Transverse colon (tissue), 4 donors: ENCODE measurements at regions not wholly inside any gene's neighbourhood (a gene's known extent, or its start where the extent isn't known, plus 50 kb on each side); places are given as distances from the start of the nearest gene placed in this dataset.

Source experiments
- DNase-seq: peaks from one replicate; pipeline ENCODE4 v3.0.0-alpha.2; 2019
- H3K27ac ChIP-seq, 4 donors: fragments of 200-600 bp; sonication (generic); 2 replicates each; pipeline ENCODE4 v1.5.1; 2016 to 2018; ENCODE audit warnings: inconsistent platforms in 4 of 4
- H3K27me3 ChIP-seq: fragments of 200-600 bp; sonication (generic); 2 replicates; pipeline ENCODE4 v1.5.1; 2017; ENCODE audit warnings: inconsistent platforms
- H3K36me3 ChIP-seq, 4 donors: fragments of 200-600 bp; sonication (generic); 2 replicates each; pipeline ENCODE4 v1.5.1; 2017 to 2019; ENCODE audit warnings: inconsistent platforms in 4 of 4
- H3K4me1 ChIP-seq, 4 donors: fragments of 200-600 bp; sonication (generic); 2 replicates each; pipeline ENCODE4 v1.5.1; 2017 to 2020; ENCODE audit warnings: inconsistent platforms in 4 of 4
- H3K4me3 ChIP-seq, 4 donors: fragments of 200-600 bp; sonication (generic); 1 replicate in 1 of 4; 2 replicates in 3 of 4; pipeline versions ENCODE4 v1.5.1 to v1.6.1; 2017 to 2019; ENCODE audit warnings: inconsistent platforms in 4 of 4
- H3K9me3 ChIP-seq, 2 donors: fragments of 200-600 bp; sonication (generic); 2 replicates each; pipeline ENCODE4 v1.5.1; 2017 to 2019; ENCODE audit warnings: inconsistent platforms in 2 of 2
- CTCF ChIP-seq, 5 experiments: fragments of 200-600 bp in 3 of 5; fragments of 450-650 bp in 2 of 5; sonication (generic) in 3 of 5; IDR thresholded peaks; 1 replicate in 2 of 5; 2 replicates in 3 of 5; pipeline ENCODE4 v1.5.1; 2016 to 2017; ENCODE audit warnings: antibody characterized with exemption in 5 of 5, inconsistent platforms in 3 of 5, mild to moderate bottlenecking in 2 of 5, moderate library complexity in 1 of 5
- EP300 ChIP-seq: sonication (generic); formaldehyde crosslinking; IDR thresholded peaks from one replicate; pipeline ENCODE4 v1.6.1; 2017; ENCODE audit warnings: antibody characterized with exemption, low read depth
- POLR2A ChIP-seq: fragments of 450-650 bp; IDR thresholded peaks from one replicate; pipeline ENCODE4 v1.6.1; 2016; ENCODE audit warnings: antibody characterized with exemption, mild to moderate bottlenecking, moderate library complexity
- POLR2AphosphoS5 ChIP-seq, 3 donors: sonication (generic); formaldehyde crosslinking; IDR thresholded peaks; one replicate each; pipeline ENCODE4 v1.6.1; 2016; ENCODE audit warnings: antibody characterized with exemption in 3 of 3
- WGBS, 2 donors: methylation state at CpG; one replicate each; pipeline ENCODE4 v1.1.5; 2018; ENCODE audit warnings: low coverage in 1 of 2; 5-methylcytosine and 5-hydroxymethylcytosine counted together
- in situ Hi-C, 4 donors: fragments of 200-750 bp; cut with MboI; loops; one replicate each; pipeline versions ENCODE4 v1.15.0 to v1.15.1; 2017; ENCODE audit warnings: low sequenced_read_pairs in 3 of 4, low pct_ligation_motif_present in 1 of 4, low pct_unique_long_range_greater_than_20kb in 1 of 4
- intact Hi-C: fragments of 100-400 bp; cut with DNase I; formaldehyde crosslinking; loops from one replicate; pipeline ENCODE4 v1.15.1; 2023; ENCODE audit warnings: low total_unique reads

GRCh38 chr20:53699906-53700305 is 106.3 kb upstream of the ZNF217 start:
- no peaks in the 10 kb centered on the region for H3K27me3 ChIP-seq
- peaks cover 0 to 13% (median 5%) of the 10 kb centered on the region in 4 donors for H3K4me1 ChIP-seq
- TF ChIP-seq CTCF (IDR thresholded peaks at IDR 0.05): no peak
- no peak for TF ChIP-seq POLR2A
- no peak for TF ChIP-seq POLR2AphosphoS5 (IDR thresholded peaks at IDR 0.05)
- no peak for TF ChIP-seq EP300
- intact Hi-C loops (no loop called here), in situ Hi-C loops (no loop called here)
- DNase-seq: no peak
- no peaks in the 10 kb centered on the region for H3K36me3 ChIP-seq
- no peak overlapping the region for H3K4me3 ChIP-seq
- no peaks in the 10 kb centered on the region for H3K9me3 ChIP-seq
- H3K27ac ChIP-seq: peak overlapping the region in 1 of 4 donors; percentile 35

GRCh38 chr20:53699085-53699674 is 105.5 kb upstream of the ZNF217 start:
- no peak overlapping the region for H3K27ac ChIP-seq
- H3K27me3 ChIP-seq: no peaks in the 10 kb centered on the region
- in situ Hi-C loops: no loop called here
- H3K4me3 ChIP-seq: no peak overlapping the region
- intact Hi-C loops: no loop called here
- H3K9me3 ChIP-seq: no peaks in the 10 kb centered on the region
- peaks cover 0 to 13% (median 5%) of the 10 kb centered on the region in 4 donors for H3K4me1 ChIP-seq
- TF ChIP-seq CTCF (IDR thresholded peaks at IDR 0.05) (no peak), EP300 (no peak), POLR2A (no peak), POLR2AphosphoS5 (IDR thresholded peaks at IDR 0.05) (no peak)
- WGBS, 2 donors: 64 to 72% methylated on average over 2 to 3 of the region's 3 CpGs
- no peak for DNase-seq
- no peaks in the 10 kb centered on the region for H3K36me3 ChIP-seq

GRCh38 chr20:53698371-53698978 is 104.8 kb upstream of the ZNF217 start:
- H3K9me3 ChIP-seq: no peaks in the 10 kb centered on the region
- intact Hi-C loops (no loop called here), in situ Hi-C loops (no loop called here)
- H3K36me3 ChIP-seq: no peaks in the 10 kb centered on the region
- 87 to 89% methylated on average over 8 to 10 of the region's 10 CpGs for WGBS, 2 donors
- H3K4me1 ChIP-seq: peaks cover 0 to 13% (median 5%) of the 10 kb centered on the region in 4 donors
- no peak for DNase-seq
- no peak overlapping the region for H3K4me3 ChIP-seq
- H3K27ac ChIP-seq: no peak overlapping the region
- TF ChIP-seq POLR2AphosphoS5 (IDR thresholded peaks at IDR 0.05): no peak
- TF ChIP-seq EP300: no peak
- TF ChIP-seq POLR2A: no peak
- TF ChIP-seq CTCF (IDR thresholded peaks at IDR 0.05): no peak
- no peaks in the 10 kb centered on the region for H3K27me3 ChIP-seq

DNA sequence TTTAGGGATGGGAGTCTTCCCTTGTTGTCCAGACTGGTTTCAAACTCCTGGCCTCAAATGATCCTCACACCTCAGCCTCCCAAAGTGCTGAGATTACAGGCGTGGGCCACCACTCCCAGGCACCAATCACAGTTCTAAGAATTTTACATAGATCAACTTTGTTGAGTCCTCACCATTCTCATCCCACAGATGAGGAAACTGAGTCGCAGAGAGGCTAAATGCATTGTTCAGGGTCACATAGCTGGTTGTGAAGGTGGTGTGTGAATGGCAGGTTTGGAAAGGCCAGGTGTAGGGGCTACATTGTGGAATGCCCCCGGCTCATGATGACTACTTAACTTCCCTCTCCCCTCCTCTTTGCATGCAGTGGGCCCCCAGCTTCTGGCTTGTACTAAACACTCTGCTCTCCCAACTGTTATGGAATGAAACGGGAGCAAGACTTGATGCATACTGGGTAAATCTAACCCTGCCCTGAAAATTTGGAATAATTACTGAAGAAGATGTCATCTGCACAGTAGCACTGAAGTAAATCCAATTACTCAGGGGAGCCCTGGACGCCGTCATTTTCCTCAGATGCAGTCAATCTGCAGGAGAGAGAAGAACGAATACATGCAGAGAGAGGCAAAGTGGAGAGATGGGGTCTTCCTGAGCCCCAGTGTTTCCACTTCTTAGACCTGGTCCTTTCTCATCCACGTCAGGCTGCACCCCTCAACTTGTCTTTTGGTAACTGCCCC is 102.3 kb upstream of the ZNF217 start:
- TF ChIP-seq POLR2A (no peak), POLR2AphosphoS5 (IDR thresholded peaks at IDR 0.05) (no peak), EP300 (no peak), CTCF (IDR thresholded peaks at IDR 0.05) (no peak)
- no peaks in the 10 kb centered on the region for H3K36me3 ChIP-seq
- no peaks in the 10 kb centered on the region for H3K9me3 ChIP-seq
- no peak overlapping the region for H3K4me3 ChIP-seq
- intact Hi-C loops (no loop called here), in situ Hi-C loops (no loop called here)
- H3K4me1 ChIP-seq: peaks cover 0 to 19% (median 5%) of the 10 kb centered on the region in 4 donors
- H3K27me3 ChIP-seq: no peaks in the 10 kb centered on the region
- no peak for DNase-seq
- no peak overlapping the region for H3K27ac ChIP-seq
- 87 to 95% methylated on average over 3 to 8 of the region's 8 CpGs for WGBS, 2 donors
